Hepatocyte (in vitro differentiated cells): ENCODE measurements at regions not wholly inside any gene's neighbourhood (a gene's known extent, or its start where the extent isn't known, plus 50 kb on each side); places are given as distances from the start of the nearest gene placed in this dataset.

Source experiments
- EZH2phosphoT487 ChIP-seq: fragments of 200-600 bp; sonication (generic); IDR thresholded peaks from one replicate; pipeline ENCODE4 v1.6.1; 2018; ENCODE audit warnings: antibody characterized with exemption, mild to moderate bottlenecking, low read depth, moderate library complexity; ENCODE audit not compliant: unreplicated experiment, severe bottlenecking
- TF ChIP-seq, protein P1 (sequence below): fragments of 200-600 bp; sonication (generic); IDR thresholded peaks from 2 replicates; pipeline ENCODE4 v1.5.1; 2016; ENCODE audit warnings: antibody characterized with exemption, mild to moderate bottlenecking; ENCODE audit not compliant: poor library complexity

DNA sequence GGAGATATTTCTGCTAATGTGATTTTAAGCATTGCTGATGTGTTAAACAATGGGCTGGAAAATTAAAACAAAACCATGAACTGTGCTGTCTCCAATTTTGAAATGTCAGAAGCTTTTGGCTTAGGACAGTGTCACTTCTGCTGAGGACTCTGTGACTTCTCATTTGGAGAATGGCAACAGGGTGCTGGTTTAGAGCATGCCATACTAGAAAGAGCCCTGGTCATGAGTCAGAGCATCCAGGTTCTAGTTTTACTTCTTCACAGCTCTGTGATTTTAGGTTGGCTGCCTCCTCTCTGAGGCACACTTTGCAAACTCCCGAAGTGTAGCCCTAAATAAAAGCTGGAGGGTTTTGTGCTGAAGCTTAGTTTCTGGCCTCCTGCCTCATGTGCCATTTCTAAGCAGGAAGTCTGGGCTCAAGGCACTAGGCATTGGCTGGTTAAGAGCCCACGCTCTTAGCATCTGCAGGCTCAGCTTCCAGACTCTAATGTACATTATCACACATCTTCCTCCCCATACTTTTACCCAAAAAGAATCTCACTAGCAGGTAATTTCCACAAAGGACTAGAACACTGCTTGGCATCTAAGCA is 193.8 kb downstream of the CNTN3 start:
- TF ChIP-seq EZH2phosphoT487: no peak
- TF ChIP-seq, protein P1, sequence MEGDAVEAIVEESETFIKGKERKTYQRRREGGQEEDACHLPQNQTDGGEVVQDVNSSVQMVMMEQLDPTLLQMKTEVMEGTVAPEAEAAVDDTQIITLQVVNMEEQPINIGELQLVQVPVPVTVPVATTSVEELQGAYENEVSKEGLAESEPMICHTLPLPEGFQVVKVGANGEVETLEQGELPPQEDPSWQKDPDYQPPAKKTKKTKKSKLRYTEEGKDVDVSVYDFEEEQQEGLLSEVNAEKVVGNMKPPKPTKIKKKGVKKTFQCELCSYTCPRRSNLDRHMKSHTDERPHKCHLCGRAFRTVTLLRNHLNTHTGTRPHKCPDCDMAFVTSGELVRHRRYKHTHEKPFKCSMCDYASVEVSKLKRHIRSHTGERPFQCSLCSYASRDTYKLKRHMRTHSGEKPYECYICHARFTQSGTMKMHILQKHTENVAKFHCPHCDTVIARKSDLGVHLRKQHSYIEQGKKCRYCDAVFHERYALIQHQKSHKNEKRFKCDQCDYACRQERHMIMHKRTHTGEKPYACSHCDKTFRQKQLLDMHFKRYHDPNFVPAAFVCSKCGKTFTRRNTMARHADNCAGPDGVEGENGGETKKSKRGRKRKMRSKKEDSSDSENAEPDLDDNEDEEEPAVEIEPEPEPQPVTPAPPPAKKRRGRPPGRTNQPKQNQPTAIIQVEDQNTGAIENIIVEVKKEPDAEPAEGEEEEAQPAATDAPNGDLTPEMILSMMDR: no peak
